KG1 (cell line): ENCODE measurements at regions not wholly inside any gene's neighbourhood (a gene's known extent, or its start where the extent isn't known, plus 50 kb on each side); places are given as distances from the start of the nearest gene placed in this dataset.
"Not testable (repeated sequence)": the region's sequence is repeated elsewhere in the genome, so short reads cannot be mapped to it uniquely, and the experiment has no call there.

Experiments
- DNase-seq: peaks from one replicate; lab custom pipeline; 2025; lab: John Stamatoyannopoulos, UW

DNA sequence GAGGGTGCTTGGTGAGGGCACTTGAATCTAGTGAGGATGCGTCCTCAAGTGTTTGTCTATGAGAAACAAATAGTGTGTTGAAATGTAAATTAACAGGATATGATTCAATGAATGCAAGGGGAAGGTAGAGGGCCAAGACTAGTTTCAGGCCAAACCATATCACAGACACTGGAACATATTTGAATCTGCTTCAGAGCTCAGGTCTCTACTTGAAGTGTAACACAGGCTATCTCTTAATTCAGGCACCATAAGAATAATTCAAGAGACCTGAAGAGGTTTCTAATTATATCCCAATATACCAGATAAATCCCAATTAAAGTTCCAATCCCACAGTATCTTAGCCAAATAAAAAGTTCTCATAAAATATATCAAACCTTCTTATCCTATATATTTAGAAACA lies 146.5 kb upstream of the INTU start:
- DNase-seq, result no peak

DNA sequence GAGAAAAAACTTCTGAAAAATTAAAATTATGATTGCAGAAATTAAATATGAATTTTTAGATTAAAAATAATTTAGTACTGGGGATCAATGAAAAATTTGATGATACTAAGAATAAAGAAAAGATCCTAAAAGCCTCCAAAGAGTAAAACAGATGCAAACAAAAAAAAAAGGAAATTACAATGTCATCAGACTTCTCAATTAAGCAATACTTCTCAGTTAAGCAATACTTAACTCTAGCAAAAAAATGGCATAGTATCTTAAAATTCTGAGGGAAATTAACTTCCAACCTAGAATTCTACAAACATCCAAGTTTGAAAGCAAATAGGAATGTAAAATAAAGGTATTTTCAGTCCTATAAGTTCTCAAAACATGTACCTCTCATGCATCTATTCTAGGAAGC lies 141.2 kb upstream of the INTU start:
- DNase-seq, result no peak

DNA sequence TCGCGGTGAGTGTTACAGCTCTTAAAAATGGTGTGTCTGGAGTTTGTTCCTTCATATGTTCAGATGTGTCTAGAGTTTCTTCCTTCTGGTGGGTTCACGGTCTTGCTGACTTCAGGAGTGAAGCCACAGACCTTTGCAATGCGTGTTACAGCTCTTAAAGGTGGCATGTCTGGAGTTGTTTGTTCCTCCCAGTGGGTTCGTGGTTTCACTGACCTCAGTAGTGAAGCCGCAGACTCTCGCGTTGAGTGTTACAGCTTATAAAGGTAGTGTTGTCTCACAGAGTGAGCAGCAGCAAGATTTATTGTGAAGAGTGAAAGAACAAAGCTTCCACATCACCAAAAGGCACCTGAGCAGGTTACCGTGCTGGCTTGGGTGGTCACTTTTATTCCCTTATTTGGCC lies 135.9 kb upstream of the INTU start:
- DNase-seq, result not testable (repeated sequence)

DNA sequence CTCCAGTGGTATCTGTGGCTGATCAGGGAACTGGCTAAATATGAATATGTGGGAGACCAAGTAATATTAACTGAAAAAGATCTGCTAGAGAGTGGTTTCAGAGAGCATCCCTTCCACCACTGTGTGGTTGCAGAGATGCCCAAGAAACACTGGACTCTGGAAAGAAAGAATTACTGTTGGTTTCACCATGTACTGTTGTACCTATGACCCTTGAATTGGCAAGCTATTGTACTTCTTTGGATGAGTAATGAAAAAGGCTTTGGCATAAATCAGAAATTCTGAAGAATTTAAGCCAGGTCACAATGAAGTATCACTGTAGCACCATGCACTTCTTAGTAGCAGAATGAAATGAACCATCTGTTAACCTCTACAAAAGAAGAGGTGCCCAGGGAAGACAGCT lies 134.4 kb upstream of the INTU start:
- DNase-seq, result no peak

DNA sequence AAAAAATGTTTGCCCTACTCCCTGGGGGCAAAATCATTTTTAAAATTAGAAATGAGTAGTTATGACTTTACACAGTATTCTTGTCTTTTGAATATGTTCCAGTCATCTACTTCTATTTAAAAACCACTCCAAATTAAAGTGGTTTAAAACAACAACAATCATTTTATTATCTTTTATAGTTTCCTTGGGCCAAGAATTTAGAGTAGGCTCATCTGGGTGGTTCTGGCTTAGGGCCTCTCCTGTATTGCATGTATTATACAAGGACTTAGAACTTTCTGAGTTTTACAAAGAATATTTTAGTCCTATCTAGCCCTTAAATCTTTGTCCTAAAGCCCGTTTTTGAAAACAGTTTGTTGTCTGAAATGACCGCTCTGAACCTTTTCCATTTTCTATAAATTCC lies 132.5 kb upstream of the INTU start:
- no peak for DNase-seq

DNA sequence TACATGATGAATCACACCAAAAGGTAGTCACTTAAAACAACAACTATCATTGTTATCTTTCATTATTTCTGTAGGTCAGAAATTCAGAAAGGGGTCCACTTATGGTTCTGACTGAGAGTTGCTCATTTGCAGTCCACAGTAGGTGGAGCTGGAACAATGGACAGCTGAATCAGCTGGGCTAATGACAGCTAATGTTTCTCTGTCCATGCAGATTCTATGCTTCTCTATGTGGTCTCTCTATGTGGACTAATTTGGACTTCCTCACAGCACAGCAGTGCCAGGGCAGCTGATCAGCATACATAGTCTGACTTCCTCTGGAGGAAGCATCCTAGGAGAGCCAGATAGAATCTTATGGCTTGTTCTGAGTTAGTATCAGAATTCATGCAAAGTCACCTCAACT lies 131.7 kb upstream of the INTU start:
- no peak for DNase-seq

DNA sequence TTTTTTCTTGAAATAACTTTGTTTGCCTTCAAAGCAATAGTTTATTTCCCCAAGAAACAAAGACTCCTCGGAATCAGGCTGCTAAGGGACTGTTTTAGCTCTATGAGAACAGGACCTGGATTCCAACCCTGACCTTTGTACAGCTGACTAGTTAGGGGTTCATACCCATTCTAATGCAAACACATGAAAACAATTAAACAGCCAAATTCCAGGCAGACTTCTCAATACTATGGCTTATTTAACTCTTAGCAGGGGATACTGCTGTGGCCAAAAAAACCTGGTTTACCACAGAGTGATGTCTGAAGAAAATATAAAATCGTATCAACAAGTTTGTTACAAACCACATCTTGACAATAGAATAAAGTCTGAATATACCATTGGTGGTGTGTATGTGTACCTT lies 129.6 kb upstream of the INTU start:
- DNase-seq, result no peak

DNA sequence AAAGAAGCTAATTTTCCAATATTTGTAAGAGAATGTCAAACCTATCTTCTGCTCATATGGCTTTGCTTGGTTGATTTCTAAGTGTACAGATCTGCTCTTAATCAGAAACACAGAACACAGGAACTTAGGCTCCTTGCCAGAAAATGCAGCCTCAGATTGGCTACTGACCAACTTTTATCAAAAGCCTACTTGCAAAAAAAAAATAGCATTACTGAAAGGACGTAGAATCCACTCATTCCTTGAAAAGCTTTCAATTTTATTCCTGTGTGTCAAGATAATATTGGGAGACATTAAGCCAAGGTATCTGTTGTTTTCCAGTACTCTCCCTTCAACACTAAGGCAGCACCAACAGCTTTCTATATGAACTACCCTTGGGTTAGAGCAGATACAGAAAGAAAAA lies 127.6 kb upstream of the INTU start:
- DNase-seq, result no peak

DNA sequence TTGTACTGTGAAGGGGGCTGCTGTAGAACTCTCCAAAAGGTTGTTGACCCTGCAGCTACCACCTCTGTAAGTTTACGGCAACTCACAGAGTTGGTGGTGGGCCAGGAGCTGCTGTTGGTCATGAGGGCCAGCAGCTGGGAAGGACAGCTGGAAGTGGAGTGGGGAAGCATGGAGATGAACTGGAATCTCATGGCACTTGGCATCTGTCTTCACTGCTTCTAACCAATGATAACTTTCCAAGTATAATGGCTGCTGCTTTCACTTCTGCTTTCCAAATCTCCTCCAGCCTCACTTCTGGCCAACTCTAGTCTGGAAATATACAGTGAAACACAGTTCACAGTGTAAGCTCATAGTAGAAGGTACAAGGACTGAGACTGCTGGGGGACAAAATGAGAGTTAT lies 126.5 kb upstream of the INTU start:
- DNase-seq, result no peak

DNA sequence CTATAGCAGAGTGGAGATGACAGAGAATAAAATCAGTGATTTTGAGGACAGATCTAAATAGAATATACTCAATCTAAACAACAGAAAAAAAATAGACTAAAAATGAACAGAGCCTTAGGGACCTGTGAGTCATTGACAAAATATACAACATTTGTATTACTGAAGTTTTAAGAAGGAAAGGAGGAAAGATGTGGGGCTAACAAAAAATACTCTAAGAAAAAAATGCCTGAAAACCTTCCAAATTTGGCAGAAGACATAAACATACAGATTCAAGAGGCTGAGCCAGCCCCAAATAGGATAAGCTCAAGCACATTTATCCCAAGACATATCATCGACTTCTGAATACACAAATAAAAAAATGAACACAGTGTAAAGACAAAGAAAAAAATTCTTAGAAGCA lies 123.6 kb upstream of the INTU start:
- DNase-seq, result no peak

DNA sequence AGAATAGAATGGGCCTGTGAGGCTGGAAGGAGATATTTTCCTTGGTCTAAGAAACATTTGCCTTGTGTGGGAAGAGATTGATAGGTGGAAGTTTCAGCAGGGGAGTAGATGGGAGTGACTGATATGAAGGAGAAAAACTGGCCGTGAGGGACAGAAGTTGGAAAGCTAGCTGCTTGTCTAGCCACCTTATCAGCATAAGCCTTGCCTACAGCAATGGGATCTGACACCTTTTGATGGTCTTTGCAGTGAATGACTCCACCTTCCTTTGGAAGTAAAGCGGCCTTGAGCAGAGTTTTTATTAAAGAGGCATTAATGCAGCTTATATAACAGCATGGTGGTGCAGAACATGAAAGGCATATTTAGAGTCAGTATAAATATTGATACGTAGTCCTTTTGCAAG lies 120.1 kb upstream of the INTU start:
- not testable (repeated sequence) for DNase-seq

DNA sequence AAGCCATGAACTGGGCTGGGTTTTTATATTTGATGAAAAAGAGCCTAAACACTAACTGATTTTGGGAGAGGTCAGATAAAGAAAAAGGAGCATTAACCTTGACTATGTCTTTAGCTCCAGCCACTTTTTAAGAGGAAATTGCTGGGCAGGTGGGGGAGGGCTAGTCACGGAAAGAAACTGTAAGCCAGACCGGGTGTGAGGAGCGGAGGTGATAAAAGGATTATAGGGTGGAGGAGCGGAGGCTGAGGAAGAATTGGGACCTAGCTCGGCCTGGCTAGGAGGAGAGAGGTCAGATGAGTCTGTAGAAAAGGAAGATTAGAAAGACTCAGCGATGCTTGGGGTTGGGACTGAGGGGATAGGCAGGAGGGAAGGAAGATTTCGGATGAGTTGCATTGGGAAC lies 117.5 kb upstream of the INTU start:
- DNase-seq, result not testable (repeated sequence)

DNA sequence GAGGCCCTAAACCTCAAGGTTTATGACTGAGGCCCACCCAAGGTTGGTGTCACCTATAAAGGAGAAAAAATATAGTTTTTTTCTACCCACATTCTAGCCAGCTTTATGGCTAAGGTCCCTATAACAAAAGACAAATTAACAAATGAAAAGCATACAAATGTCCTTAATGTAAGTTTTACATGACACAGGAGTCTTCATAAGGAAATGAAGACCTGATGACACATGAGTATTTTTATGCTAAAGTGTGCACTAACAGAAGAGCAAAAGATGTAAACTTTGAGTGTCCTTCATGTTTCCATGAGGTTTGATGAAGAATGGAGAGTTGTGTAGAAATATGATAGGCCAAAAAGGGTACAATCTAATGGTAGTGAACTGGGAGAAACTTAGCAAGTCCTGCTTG lies 114.7 kb upstream of the INTU start:
- DNase-seq, result no peak

DNA sequence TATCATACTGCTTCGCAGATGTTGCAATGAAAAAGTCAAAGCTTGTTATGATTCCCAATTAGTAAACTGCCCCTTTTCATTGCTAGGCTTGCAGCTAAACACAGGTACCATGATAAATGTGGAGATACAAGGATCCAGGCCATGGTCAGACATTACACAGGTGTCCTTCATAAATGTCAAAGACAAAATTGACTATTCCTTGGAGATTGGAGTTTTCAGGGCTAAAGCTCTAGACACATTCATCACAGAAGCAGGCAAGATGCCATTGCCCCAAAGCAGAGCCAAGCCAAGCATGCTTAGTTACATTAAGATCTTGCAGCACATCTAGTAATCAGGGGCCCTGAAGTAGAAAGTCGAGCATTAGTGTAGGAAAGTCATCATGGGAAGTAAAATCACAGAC lies 111.3 kb upstream of the INTU start:
- no peak for DNase-seq

DNA sequence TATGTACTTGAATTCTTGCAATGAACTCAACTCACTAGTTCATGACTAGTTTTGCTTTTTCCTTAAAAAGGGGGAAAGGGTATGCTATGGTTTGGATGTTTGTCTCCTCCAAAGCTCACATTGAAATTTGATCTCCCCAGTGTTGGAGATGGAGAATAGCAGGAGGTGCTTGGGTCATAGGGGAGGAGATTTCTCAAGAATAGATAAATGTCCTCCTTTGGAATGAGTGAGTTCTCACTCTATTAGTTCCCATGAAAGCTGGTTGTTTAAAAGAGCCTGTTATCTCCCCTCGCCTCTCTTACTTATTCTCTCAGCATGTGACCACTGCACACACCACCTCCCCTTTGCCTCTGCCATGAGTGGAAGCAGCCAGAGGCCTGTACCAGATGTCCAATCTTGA lies 109.4 kb upstream of the INTU start:
- no peak for DNase-seq

DNA sequence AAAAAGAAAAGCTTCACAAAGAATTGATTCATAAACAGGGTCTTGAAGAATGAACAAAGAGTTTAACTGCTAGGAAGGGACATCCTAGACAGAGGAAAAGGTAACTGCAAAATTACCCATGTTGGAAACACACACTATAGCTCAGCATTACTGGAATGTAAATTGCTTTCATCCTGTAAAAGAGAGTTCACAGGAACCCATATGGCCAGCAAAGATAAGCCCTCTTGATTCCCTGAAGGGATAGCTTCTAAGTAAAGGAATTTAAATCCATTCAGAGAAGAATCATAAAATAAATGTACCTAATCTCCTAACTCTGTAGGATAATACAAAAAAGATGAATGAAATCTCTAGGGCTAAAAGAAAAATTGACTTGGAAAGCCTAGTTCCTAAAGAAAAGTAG lies 107.1 kb upstream of the INTU start:
- DNase-seq, result no peak

DNA sequence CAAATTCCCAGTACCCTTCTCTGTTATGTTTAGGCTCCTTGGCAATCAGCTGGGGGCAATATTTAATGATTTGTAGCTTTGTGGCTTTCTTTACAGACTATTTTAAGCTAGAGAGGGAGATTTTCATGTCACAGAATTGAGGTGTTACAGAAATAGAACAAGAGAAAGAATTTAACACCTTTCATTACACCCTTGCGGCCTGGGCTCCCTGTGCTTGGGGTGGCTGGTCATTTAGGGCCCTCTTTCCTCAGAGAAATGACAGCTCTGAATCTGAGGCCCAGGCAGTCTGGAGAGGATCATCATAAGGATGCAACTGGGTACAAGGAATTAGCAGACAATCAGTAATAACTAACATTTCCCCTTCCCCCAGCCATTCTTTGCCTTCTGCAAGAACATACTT lies 104.5 kb upstream of the INTU start:
- no peak for DNase-seq

DNA sequence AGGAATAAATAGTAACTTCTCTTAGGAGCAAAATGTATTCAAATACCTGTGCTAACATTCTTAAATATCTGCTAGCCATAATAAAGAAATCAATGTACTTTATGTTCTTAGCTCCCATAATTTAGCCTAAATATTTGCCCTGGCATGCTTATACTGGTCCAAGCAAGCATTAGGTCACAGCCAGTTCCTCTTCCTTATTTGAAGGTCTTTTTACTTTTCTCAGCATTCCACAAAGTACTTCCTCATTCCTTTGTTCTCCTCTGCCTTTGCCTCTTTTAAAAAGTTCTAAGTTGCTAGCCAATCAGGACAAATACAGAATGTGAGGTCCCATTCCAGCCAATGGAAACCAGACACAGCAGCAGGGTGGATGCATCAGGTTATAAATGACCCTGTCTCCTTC lies 102.9 kb upstream of the INTU start:
- DNase-seq, result not testable (repeated sequence)

DNA sequence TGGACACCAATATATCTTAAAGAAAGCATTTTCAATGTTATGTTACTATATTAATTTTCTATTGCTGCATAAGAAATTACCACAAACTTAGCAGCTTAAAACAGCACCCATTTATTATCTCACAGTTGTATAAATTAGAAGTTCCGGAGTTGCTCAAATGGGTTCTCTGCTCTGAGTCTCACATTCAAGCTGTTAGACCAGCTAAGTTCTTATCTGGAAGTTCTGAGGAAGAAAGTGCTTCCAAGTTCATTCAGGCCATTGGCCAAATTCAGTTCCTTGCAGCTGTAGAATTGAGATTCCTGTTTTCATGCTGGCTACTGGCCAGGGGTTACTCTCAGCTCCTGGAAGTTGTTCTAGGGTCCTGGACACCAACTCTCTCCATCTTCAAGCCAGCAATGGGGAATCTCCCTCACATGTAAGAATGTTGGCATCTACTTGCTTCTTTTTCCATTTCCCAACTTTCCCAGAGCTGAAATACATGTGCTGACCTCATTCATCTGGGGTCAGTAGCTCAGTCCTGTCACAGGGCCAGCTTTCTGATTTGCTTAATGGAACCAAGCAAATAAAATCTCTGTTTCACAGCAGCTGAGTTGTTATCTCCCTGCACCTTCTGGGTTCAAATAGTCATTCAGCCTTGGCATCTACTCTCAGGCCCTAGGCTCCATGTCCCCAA lies 99.6 kb upstream of the INTU start:
- DNase-seq, result no peak

DNA sequence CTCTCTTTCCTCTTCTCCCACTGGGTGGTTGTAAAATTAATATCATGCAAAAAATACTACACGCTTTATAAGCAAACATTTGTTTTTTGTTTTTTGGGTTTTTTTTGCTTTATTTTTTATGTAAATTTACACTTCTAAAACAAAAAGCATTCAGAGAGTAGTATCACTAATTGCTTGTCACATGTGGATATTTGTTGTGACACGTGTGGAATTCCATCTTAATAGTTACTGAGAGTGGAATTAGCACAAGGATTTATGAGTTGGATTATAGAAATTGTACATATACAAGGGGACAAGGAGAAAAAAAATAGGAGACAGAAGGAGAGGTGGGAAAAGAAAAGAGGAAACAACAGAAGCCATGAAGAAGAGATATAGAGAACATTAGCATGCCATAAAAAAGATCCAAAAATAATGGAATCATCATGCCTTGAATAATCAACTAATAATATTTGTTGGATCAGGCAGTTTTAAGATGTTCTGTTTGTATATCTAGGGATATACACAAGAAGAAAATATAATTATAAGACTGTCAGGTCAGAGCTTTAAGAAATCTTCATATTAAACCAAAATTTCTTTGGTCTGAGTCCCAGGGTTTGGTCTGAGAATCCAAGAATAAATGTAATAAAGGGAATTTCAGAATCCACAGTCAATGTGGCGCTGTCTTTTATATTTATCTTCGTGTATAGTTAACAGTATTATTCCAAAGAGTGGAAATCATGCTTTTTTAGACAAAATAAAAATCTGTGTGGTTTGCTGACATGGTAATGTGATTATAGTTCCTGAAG lies 98.5 kb upstream of the INTU start:
- no peak for DNase-seq

DNA sequence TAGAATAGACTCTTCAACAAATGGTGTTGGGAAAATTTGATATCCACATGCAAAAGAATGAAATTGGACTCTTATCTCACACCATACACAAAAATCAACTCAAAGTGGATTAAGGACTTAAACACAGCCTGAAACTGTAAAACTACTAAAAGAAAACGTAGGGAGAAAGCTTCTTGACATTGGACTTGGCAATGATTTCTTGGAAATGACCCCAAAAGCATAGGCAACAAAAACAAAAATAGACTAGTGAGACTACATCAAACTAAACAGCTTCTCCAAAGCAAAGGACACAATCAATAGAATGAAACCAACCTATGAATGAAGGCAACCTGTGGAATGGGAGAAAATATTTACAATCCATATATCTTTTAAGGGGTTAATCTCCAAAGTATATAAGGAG lies 94.7 kb upstream of the INTU start:
- DNase-seq, result no peak

DNA sequence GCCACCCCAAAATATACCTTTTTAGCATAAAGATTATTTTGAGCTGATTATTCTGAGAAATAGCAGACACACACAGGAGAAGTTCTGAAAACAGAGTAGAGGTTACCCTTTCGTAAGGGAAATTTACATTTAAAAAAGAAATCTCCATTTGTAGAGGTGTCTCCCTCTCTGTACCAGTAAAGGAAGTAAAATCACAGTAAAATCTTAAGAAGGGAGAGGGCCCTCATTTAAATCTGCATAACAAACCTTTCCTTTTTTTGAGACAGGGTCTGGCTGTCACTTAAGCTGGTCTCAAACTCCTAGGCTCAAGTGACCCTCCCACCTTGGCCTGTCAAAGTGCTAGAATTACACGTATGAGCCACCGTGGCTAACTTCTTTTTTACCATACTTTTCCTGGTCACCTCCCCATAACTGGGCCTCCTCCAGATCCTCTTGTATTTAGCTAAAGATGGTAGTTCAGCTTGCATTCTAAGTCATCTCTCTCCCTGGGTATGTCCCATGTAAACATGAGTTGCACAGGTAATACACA lies 92.2 kb upstream of the INTU start:
- no peak for DNase-seq

DNA sequence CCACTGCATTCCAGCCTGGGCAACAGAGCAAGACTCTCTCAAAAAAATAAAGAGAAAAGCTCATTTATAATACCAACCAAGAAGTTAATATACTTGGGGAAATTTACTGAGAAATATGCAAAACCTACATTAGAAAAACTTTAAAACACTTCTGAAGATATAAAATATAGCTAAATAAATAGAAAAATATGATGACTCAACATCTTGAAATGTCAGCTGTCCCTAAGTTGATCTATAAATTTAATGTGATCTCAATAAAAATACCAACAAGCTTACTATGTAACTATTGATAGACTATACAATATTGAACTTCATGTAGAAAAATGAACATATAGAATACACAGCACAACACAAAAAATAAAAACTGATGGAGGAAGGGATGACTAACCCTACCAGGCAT lies 87.5 kb upstream of the INTU start:
- no peak for DNase-seq
